CD1c-positive myeloid dendritic cell (primary cell): ENCODE measurements at regions not wholly inside any gene's neighbourhood (a gene's known extent, or its start where the extent isn't known, plus 50 kb on each side); places are given as distances from the start of the nearest gene placed in this dataset.

Experiments
- DNase-seq: peaks from one replicate; pipeline ENCODE4 v3.0.0-alpha.2; 2016; ENCODE audit errors: extremely low spot score

GRCh38 chr5:128667152-128667551, 129.1 kb upstream of the FBN2 start:
- no peak for DNase-seq

GRCh38 chr5:128667751-128668150, 129.7 kb upstream of the FBN2 start:
- DNase-seq = no peak

GRCh38 chr5:128668921-128669320, 130.9 kb upstream of the FBN2 start:
- DNase-seq = no peak

DNA sequence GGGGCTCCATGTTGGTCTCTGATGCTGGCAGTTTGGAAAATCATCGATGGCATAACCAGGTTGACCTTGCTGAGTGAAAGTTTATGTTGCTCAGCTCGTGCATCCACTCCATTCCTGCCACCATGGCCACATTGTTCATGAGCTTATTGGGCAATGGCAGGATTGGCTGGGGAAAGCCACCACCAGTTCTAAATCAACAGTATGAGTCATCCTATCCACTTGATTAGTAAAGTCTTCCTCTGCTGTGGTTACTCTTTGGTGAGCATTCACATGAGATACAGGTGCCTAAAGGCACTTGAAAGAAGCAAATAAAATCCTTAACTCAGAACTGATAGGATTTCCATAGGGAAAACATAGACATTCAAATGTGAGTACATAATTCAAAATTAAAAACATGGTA, 131.8 kb upstream of the FBN2 start:
- no peak for DNase-seq

GRCh38 chr5:128671943-128672342, 133.9 kb upstream of the FBN2 start:
- DNase-seq = no peak

- DNase-seq = no peak
Measured at GRCh38 chr5:128673000-128673399, 135.0 kb upstream of the FBN2 start.

DNA sequence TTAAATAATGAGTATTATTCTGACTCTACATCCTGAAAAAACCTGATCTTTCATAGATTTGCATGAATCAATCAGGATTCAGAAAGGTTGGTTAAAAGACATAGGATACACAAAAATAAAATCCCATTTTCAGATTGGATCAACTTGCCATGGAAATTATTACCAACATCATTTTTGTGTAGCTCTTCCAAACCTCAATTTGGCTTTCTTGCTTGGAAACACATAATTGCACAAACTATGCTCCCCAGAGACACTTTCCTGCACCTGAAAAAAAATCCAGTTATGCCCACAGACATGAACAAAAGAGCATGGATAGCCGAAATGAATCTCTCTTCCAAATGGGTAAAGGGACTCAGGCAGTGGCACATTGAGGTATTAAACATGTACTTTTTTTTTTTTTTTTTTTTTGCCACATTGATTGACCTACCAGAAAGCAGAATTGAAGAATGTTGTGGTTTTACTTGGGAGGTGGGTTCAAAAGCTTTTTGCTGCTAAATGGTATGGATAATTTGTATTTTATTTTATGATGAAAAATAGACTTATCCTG, 135.4 kb upstream of the FBN2 start:
- DNase-seq = no peak

DNA sequence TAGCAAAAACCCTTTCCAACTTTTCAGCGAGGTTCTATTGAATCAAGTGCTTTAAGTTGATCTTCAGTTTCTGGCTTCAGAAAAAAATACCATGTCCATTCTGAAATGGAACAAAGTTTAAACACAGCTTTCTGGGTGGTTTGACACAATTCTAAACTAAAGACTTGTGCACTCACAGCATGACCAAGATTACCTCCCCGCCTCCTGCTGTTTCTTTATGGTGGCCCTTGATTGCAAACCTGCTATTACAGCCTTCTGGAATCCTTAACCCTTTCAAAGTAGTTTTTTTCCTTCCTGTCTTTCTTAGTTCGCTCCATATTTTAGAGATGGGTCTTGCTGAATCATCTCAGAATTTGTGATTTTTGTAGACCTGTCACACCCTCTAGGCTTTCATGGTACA, 135.9 kb upstream of the FBN2 start:
- DNase-seq = no peak

- peak; percentile 45 for DNase-seq
Measured at GRCh38 chr5:128674837-128675446, 136.9 kb upstream of the FBN2 start.

DNA sequence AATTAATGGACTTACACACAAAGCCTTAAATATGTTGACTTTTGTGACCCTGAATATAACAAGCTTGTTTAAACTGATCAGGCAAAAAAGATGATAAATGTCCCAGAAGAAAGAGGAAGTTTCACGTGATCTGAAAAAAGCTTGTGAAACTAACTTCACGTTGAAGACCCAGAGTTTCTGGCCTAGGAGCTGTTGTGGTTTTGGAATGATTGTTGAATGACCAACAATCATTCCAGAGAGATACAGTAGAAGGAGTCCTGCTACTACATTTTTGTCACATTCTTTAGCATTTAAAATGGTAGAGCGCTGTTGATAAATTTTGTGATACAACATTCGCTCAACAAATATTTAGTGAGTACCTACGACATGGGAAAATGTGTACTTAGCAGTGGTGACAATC, 143.1 kb upstream of the FBN2 start:
- peak; percentile 3 for DNase-seq

GRCh38 chr5:128681764-128682592, 143.9 kb upstream of the FBN2 start:
- DNase-seq = no peak

DNA sequence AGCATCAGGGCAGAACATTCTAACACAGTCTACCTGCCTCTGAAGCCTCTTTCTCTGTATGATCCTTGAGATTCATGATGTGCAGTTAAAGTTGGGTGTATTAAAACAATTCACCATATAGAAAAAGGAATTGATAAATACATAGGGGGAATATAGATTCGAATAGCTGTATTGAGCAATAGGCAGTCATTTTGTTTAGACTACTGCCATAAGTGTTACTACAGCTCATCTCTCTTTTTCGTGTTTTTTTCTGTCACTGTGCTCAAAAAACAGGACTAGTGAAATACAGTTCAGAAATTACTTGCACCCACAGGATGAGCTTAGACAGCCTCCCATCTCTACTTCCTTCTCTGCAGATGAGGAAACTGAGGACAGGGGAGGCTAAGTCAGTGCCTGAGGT, 144.6 kb upstream of the FBN2 start:
- DNase-seq = no peak

GRCh38 chr5:128684961-128685360, 146.9 kb upstream of the FBN2 start:
- no peak for DNase-seq

GRCh38 chr5:128687930-128688329, 149.9 kb upstream of the FBN2 start:
- no peak for DNase-seq

GRCh38 chr5:128693764-128694163, 155.7 kb upstream of the FBN2 start:
- DNase-seq = no peak

DNA sequence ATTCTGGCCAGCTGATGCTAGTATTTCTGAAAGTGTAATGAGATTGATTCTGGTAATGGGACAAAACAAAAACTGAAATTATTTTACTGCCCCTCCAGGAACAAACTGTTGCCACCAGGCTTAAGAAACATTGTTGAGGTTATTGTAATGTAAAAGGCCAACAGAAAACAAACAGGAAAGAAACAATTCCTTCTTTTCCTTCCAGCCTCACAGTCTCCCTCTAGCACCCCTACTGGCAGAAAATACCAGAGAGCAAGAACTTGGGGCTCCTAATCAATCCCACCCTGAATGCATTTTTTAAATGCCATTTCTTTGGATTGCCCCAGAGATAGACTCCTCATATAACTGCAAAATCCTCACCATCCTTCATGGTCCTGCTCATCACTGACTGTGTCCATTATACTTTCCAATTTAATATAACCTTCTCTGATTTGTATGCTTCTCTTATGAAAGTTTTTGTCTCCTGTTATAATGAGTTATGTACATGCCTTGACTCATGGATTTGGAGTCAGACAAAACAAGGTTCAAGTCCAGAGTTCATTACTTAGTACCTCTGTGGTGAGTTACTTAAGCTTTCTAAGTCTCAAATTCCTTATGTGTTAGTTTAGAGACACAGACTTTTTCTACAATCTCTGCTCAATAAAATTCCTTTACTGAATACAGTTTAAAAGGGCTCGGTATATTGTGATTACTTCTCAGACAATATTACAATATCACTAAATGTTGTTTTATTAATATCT, 157.9 kb upstream of the FBN2 start:
- no peak for DNase-seq

GRCh38 chr5:128701301-128701700, 163.3 kb upstream of the FBN2 start:
- DNase-seq = no peak

GRCh38 chr5:128703322-128703721, 165.3 kb upstream of the FBN2 start:
- DNase-seq = no peak

DNA sequence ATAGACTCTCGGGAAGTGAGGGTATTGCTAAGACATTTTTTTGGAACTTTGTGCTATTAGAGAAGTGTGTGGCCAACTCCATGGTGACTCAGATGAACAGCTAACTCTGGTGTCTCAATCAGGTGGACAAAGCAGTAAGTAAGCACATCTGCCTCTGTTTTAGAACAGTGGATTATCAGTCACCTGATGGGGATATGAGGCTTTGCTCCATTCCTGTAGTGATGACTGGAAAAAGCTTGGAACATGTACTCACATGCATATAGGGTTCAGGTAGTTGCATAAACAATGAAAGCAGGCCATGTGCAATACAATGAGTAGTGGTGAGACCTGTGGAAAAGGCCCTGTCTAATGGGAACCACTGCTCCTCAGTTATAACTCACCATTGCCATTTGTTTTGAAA, 168.2 kb upstream of the FBN2 start:
- DNase-seq = no peak

GRCh38 chr5:128708841-128709240, 170.8 kb upstream of the FBN2 start:
- no peak for DNase-seq

DNA sequence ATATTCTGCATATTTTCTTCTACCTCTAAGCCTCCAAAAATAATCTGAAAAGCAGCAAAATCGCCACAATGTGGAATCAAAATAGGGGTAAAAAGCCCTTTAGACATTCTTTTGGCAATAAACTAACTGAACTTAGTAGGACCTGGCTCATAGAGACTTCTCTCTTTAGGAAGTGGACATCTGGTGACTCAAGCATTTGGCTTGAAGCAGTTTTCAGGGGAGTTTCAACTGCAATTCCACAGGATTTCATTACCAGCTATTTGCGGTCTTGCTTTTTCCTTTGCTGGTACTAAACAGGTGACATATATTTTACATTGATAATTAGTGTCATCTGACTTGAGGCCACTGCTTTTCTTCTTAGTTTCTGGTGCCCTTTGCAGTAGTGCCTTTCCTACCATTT, 173.2 kb upstream of the FBN2 start:
- no peak for DNase-seq

DNA sequence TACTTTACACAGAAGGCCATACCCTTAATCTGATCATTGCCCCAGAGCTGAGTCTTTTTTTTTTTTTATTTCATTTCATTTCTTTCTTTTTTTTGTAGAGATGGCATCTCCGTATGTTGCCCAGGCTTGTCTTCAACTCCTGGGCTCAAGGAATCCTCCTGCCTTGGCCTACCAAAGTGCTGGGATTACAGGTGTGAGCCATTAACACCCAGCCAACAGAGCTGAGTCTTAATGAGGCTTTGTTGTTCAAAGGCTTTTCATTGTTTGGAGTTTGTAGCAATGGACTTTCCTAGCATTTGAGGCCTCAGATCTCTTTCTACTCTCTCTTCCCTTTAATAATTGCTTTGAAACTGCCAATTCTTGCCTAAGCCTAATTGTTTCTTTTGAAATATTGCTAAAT, 176.5 kb upstream of the FBN2 start:
- no peak for DNase-seq

- DNase-seq = no peak
Measured at GRCh38 chr5:128722551-128722950, 184.5 kb upstream of the FBN2 start.
